Natural killer cell (primary cell): ENCODE measurements at regions not wholly inside any gene's neighbourhood (a gene's known extent, or its start where the extent isn't known, plus 50 kb on each side); places are given as distances from the start of the nearest gene placed in this dataset.

ENCODE experiments used
- ATAC-seq, 3 donors: fragments of 150-1000 bp in 2 of 3; fragments of 200-7000 bp in 1 of 3; cut with Tn5 transposase; 1 replicate in 1 of 3; 2 replicates in 2 of 3; pipeline ENCODE4 v1.10.0; 2021; ENCODE audit warnings: mild to moderate bottlenecking in 2 of 3, moderate library complexity in 2 of 3
- DNase-seq, 2 donors: peaks; one replicate each; pipeline versions ENCODE4 v3.0.0 to v3.0.0-alpha.2; 2013 to 2021; ENCODE audit warnings: mixed read lengths in 1 of 2
- H3K27ac ChIP-seq: one replicate; pipeline ENCODE4 v1.5.1; 2013; ENCODE audit warnings: mild to moderate bottlenecking, low read length
- H3K27me3 ChIP-seq: one replicate; pipeline ENCODE4 v1.6.1; 2013; ENCODE audit warnings: low read length; ENCODE audit not compliant: control insufficient read depth, insufficient read depth
- H3K36me3 ChIP-seq: one replicate; pipeline ENCODE4 v1.6.1; 2013; ENCODE audit warnings: low read length; ENCODE audit not compliant: control insufficient read depth, insufficient read depth
- H3K4me1 ChIP-seq: one replicate; pipeline ENCODE4 v1.6.1; 2013; ENCODE audit warnings: low read length; ENCODE audit not compliant: control insufficient read depth, insufficient read depth
- H3K4me3 ChIP-seq: one replicate; pipeline ENCODE4 v1.5.1; 2013; ENCODE audit warnings: low read length
- H3K9me3 ChIP-seq: one replicate; pipeline ENCODE4 v1.6.1; 2013; ENCODE audit warnings: low read length; ENCODE audit not compliant: control insufficient read depth, insufficient read depth
- H3K27ac Mint-ChIP-seq, 2 donors: one replicate each; pipeline ENCODE4 v1.8.0; 2022; ENCODE audit warnings: mild to moderate bottlenecking in 2 of 2, mixed read lengths in 2 of 2, moderate library complexity in 1 of 2
- H3K27me3 Mint-ChIP-seq, 2 donors: one replicate each; pipeline ENCODE4 v1.8.0; 2022; ENCODE audit warnings: low read depth in 2 of 2, mixed read lengths in 2 of 2
- H3K36me3 Mint-ChIP-seq: one replicate; pipeline ENCODE4 v1.8.0; 2022; ENCODE audit warnings: mixed read lengths
- H3K4me1 Mint-ChIP-seq, 2 donors: one replicate each; pipeline ENCODE4 v1.8.0; 2022; ENCODE audit warnings: mixed read lengths in 2 of 2
- H3K4me3 Mint-ChIP-seq: one replicate; pipeline ENCODE4 v1.8.0; 2022; ENCODE audit warnings: mild to moderate bottlenecking, moderate library complexity, mixed read lengths
- H3K9me3 Mint-ChIP-seq, 2 donors: one replicate each; pipeline ENCODE4 v1.8.0; 2022; ENCODE audit warnings: mixed read lengths in 2 of 2
- CTCF ChIP-seq: fragments of 200-600 bp; IDR thresholded peaks from one replicate; pipeline ENCODE4 v1.8.0; 2022; ENCODE audit warnings: antibody characterized with exemption
- WGBS: methylation state at CpG from one replicate; pipeline ENCODE4 v1.1.7; 2013; ENCODE audit warnings: missing lambda C conversion rate; ENCODE audit not compliant: insufficient coverage; 5-methylcytosine and 5-hydroxymethylcytosine counted together
- intact Hi-C: fragments of 100-400 bp; cut with micrococcal nuclease; formaldehyde crosslinking; loops from one replicate; pipeline ENCODE4 v1.14.2; 2022

- ATAC-seq (no peak), DNase-seq (no peak)
- peaks cover 17 to 20% of the 10 kb centered on the region in 2 donors for H3K9me3 Mint-ChIP-seq
- TF ChIP-seq CTCF: no peak
- no peaks in the 10 kb centered on the region for H3K27me3 ChIP-seq
- no peaks in the 10 kb centered on the region for H3K36me3 Mint-ChIP-seq
- WGBS: 88% methylated on average over 3 of the region's 3 CpGs
- H3K4me3 Mint-ChIP-seq: no peak overlapping the region
- H3K36me3 ChIP-seq: no peaks in the 10 kb centered on the region
- H3K27me3 Mint-ChIP-seq: no peaks in the 10 kb centered on the region
- no peaks in the 10 kb centered on the region for H3K4me1 ChIP-seq
- H3K27ac Mint-ChIP-seq: no peak overlapping the region
- H3K27ac ChIP-seq: no peak overlapping the region
- H3K9me3 ChIP-seq: peaks cover 5% of the 10 kb centered on the region
- H3K4me3 ChIP-seq: no peak overlapping the region
- no peaks in the 10 kb centered on the region for H3K4me1 Mint-ChIP-seq
- intact Hi-C loops: no loop called here
Observed at GRCh38 chr11:106331176-106331575, 253.7 kb downstream of the AASDHPPT start.

- DNase-seq: no peak
- H3K4me1 ChIP-seq: no peaks in the 10 kb centered on the region
- H3K27ac ChIP-seq: no peak overlapping the region
- no peaks in the 10 kb centered on the region for H3K9me3 ChIP-seq
- H3K27me3 ChIP-seq: no peaks in the 10 kb centered on the region
- H3K27ac Mint-ChIP-seq: no peak overlapping the region
- H3K4me3 Mint-ChIP-seq: no peak overlapping the region
- WGBS: 72% methylated on average over 2 of the region's 2 CpGs
- H3K36me3 ChIP-seq: no peaks in the 10 kb centered on the region
- intact Hi-C loops: no loop called here
- peaks cover 11 to 21% of the 10 kb centered on the region in 2 donors for H3K9me3 Mint-ChIP-seq
- no peak for TF ChIP-seq CTCF
- H3K4me3 ChIP-seq: no peak overlapping the region
- no peaks in the 10 kb centered on the region for H3K27me3 Mint-ChIP-seq
- no peak for ATAC-seq
- H3K36me3 Mint-ChIP-seq: no peaks in the 10 kb centered on the region
- no peaks in the 10 kb centered on the region for H3K4me1 Mint-ChIP-seq
Observed at GRCh38 chr11:106333678-106334077, 256.2 kb downstream of the AASDHPPT start.

- no peaks in the 10 kb centered on the region for H3K36me3 ChIP-seq
- intact Hi-C loops: no loop called here
- DNase-seq (no peak), ATAC-seq (no peak)
- Mint-ChIP-seq H3K4me3 (no peak overlapping the region), H3K4me1 (no peaks in the 10 kb centered on the region), H3K27ac (no peak overlapping the region), H3K36me3 (peaks cover 3% of the 10 kb centered on the region), H3K27me3 (no peaks in the 10 kb centered on the region), H3K9me3 (peaks cover 11 to 27% of the 10 kb centered on the region in 2 donors)
- no peaks in the 10 kb centered on the region for H3K4me1 ChIP-seq
- no peak overlapping the region for H3K4me3 ChIP-seq
- no peaks in the 10 kb centered on the region for H3K27me3 ChIP-seq
- no peaks in the 10 kb centered on the region for H3K9me3 ChIP-seq
- 94% methylated on average over 2 of the region's 2 CpGs for WGBS
- H3K27ac ChIP-seq: no peak overlapping the region
- no peak for TF ChIP-seq CTCF
Observed at GRCh38 chr11:106344394-106344793, 266.9 kb downstream of the AASDHPPT start.

GRCh38 chr11:106344966-106345365, 267.5 kb downstream of the AASDHPPT start:
- no CpG with 5 or more reads among the region's 1 CpG for WGBS
- H3K4me1 ChIP-seq: no peaks in the 10 kb centered on the region

More at GRCh38 chr11:106344966-106345365, 267.5 kb downstream of the AASDHPPT start:
- no peak overlapping the region for H3K4me3 Mint-ChIP-seq
- no peaks in the 10 kb centered on the region for H3K9me3 ChIP-seq
- H3K4me3 ChIP-seq: no peak overlapping the region
- H3K27ac Mint-ChIP-seq: no peak overlapping the region
- H3K36me3 ChIP-seq: no peaks in the 10 kb centered on the region
- TF ChIP-seq CTCF: no peak
- H3K36me3 Mint-ChIP-seq: peaks cover 9% of the 10 kb centered on the region
- intact Hi-C loops: no loop called here
- no peaks in the 10 kb centered on the region for H3K27me3 ChIP-seq
- H3K4me1 Mint-ChIP-seq: no peaks in the 10 kb centered on the region
- no peaks in the 10 kb centered on the region for H3K27me3 Mint-ChIP-seq
- ATAC-seq (no peak), DNase-seq (no peak)
- H3K27ac ChIP-seq: no peak overlapping the region
- H3K9me3 Mint-ChIP-seq: peaks cover 16 to 32% of the 10 kb centered on the region in 2 donors
